Astrocyte (in vitro differentiated cells and primary cell): ENCODE measurements at regions not wholly inside any gene's neighbourhood (a gene's known extent, or its start where the extent isn't known, plus 50 kb on each side); places are given as distances from the start of the nearest gene placed in this dataset.

Source experiments
- DNase-seq: peaks from one replicate; pipeline ENCODE4 v3.0.0-alpha.2; 2010; ENCODE audit warnings: low read depth
- FAIRE-seq: peaks from 2 replicates; lab custom pipeline; 2011; peaks lifted over from hg19 to GRCh38; lab: Jason Lieb, UNC
- H2AFZ ChIP-seq: 2 replicates; pipeline ENCODE4 v1.6.0; 2012; ENCODE audit warnings: low read depth, low read length, inconsistent platforms
- H3K27ac ChIP-seq: 2 replicates; pipeline ENCODE4 v1.5.1; 2011; ENCODE audit warnings: low read depth, low read length, inconsistent platforms
- H3K27me3 ChIP-seq: 2 replicates; pipeline ENCODE4 v1.6.0; 2011; ENCODE audit warnings: low read length, inconsistent platforms; ENCODE audit not compliant: insufficient read depth
- H3K36me3 ChIP-seq: 2 replicates; pipeline ENCODE4 v1.5.1; 2011; ENCODE audit warnings: low read length, inconsistent platforms; ENCODE audit not compliant: insufficient read depth
- H3K4me1 ChIP-seq: 2 replicates; pipeline ENCODE4 v1.5.1; 2011; ENCODE audit warnings: low read length, inconsistent platforms; ENCODE audit not compliant: insufficient read depth
- H3K4me2 ChIP-seq: 2 replicates; pipeline ENCODE4 v1.6.0; 2012; ENCODE audit warnings: low read length, inconsistent platforms
- H3K4me3 ChIP-seq: 2 replicates; pipeline ENCODE4 v1.5.1; 2011; ENCODE audit warnings: low read depth, mild to moderate bottlenecking, low read length, inconsistent platforms; ENCODE audit not compliant: insufficient read depth
- H3K79me2 ChIP-seq: 2 replicates; pipeline ENCODE4 v1.6.0; 2012; ENCODE audit warnings: mild to moderate bottlenecking, low read length, inconsistent platforms; ENCODE audit not compliant: insufficient read depth
- H3K9ac ChIP-seq: 2 replicates; pipeline ENCODE4 v1.6.0; 2012; ENCODE audit warnings: mild to moderate bottlenecking, low read length, inconsistent platforms
- H3K9me3 ChIP-seq: 2 replicates; pipeline ENCODE4 v1.5.1; 2012; ENCODE audit warnings: low read depth, mild to moderate bottlenecking, low read length, inconsistent platforms; ENCODE audit not compliant: insufficient read depth
- H4K20me1 ChIP-seq: 2 replicates; pipeline ENCODE4 v1.6.0; 2012; ENCODE audit warnings: low read length, inconsistent platforms; ENCODE audit not compliant: insufficient read depth
- H3K27ac Mint-ChIP-seq: one replicate; pipeline ENCODE4 v1.8.0; 2021; ENCODE audit warnings: mild to moderate bottlenecking, mixed read lengths; ENCODE audit not compliant: unreplicated experiment
- H3K27me3 Mint-ChIP-seq: one replicate; pipeline ENCODE4 v1.8.0; 2021; ENCODE audit warnings: low read depth, mixed read lengths; ENCODE audit not compliant: unreplicated experiment
- H3K36me3 Mint-ChIP-seq: one replicate; pipeline ENCODE4 v1.8.0; 2021; ENCODE audit warnings: low read depth, mixed read lengths; ENCODE audit not compliant: unreplicated experiment
- H3K4me1 Mint-ChIP-seq: one replicate; pipeline ENCODE4 v1.8.0; 2021; ENCODE audit warnings: low read depth, mixed read lengths; ENCODE audit not compliant: unreplicated experiment
- H3K4me3 Mint-ChIP-seq: one replicate; pipeline ENCODE4 v1.8.0; 2021; ENCODE audit warnings: mild to moderate bottlenecking, moderate library complexity, mixed read lengths; ENCODE audit not compliant: unreplicated experiment
- H3K9me3 Mint-ChIP-seq: one replicate; pipeline ENCODE4 v1.8.0; 2021; ENCODE audit warnings: mild to moderate bottlenecking, mixed read lengths; ENCODE audit not compliant: unreplicated experiment
- CTCF ChIP-seq: IDR thresholded peaks from 2 replicates; pipeline ENCODE4 v1.5.1; 2011; ENCODE audit warnings: low read depth, mild to moderate bottlenecking, inconsistent platforms, low read length, moderate library complexity; ENCODE audit not compliant: insufficient read depth
- EZH2 ChIP-seq: IDR thresholded peaks from 2 replicates; pipeline ENCODE4 v1.6.1; 2012; ENCODE audit warnings: mild to moderate bottlenecking, low read length, inconsistent platforms; ENCODE audit not compliant: insufficient read depth

GRCh38 chr1:101152633-101153032, 84.2 kb upstream of the S1PR1 start:
- Histone ChIP-seq H3K4me3 (no peak overlapping the region), H4K20me1 (no peaks in the 10 kb centered on the region), H3K36me3 (no peaks in the 10 kb centered on the region), H3K9me3 (no peaks in the 10 kb centered on the region), H3K27ac (no peak overlapping the region), H3K9ac (no peak overlapping the region), H3K4me2 (no peak overlapping the region), H2AFZ (no peak overlapping the region), H3K79me2 (no peaks in the 10 kb centered on the region), H3K27me3 (no peaks in the 10 kb centered on the region), H3K4me1 (peaks cover 4% of the 10 kb centered on the region)
- H3K27ac Mint-ChIP-seq: no peak overlapping the region
- no peak for TF ChIP-seq CTCF
- no peak for TF ChIP-seq EZH2
- H3K36me3 Mint-ChIP-seq: no peaks in the 10 kb centered on the region
- DNase-seq: no peak
- no peak for FAIRE-seq
- H3K4me3 Mint-ChIP-seq: no peak overlapping the region
- peaks cover 24% of the 10 kb centered on the region for H3K4me1 Mint-ChIP-seq
- H3K9me3 Mint-ChIP-seq: no peaks in the 10 kb centered on the region
- H3K27me3 Mint-ChIP-seq: no peaks in the 10 kb centered on the region

- no peak for FAIRE-seq
- H3K27ac Mint-ChIP-seq: no peak overlapping the region
Measured at GRCh38 chr1:101151286-101151685, 85.5 kb upstream of the S1PR1 start.

More at GRCh38 chr1:101151286-101151685, 85.5 kb upstream of the S1PR1 start:
- H3K4me1 Mint-ChIP-seq: peaks cover 24% of the 10 kb centered on the region
- H3K4me3 Mint-ChIP-seq: no peak overlapping the region
- H3K27me3 Mint-ChIP-seq: no peaks in the 10 kb centered on the region
- Histone ChIP-seq H3K4me3 (no peak overlapping the region), H3K9ac (no peak overlapping the region), H2AFZ (no peak overlapping the region), H3K79me2 (no peaks in the 10 kb centered on the region), H3K36me3 (no peaks in the 10 kb centered on the region), H3K4me2 (no peak overlapping the region), H3K27me3 (no peaks in the 10 kb centered on the region), H3K4me1 (peaks cover 4% of the 10 kb centered on the region), H4K20me1 (no peaks in the 10 kb centered on the region), H3K9me3 (no peaks in the 10 kb centered on the region), H3K27ac (no peak overlapping the region)
- H3K36me3 Mint-ChIP-seq: no peaks in the 10 kb centered on the region
- TF ChIP-seq CTCF (no peak), EZH2 (no peak)
- H3K9me3 Mint-ChIP-seq: no peaks in the 10 kb centered on the region
- DNase-seq: no peak
